ENCODE measurements at regions not wholly inside any gene's neighbourhood (a gene's known extent, or its start where the extent isn't known, plus 50 kb on each side); places are given as distances from the start of the nearest gene placed in this dataset.
A peak's percentile ranks its signal among the peaks of the same experiment; 100 is the strongest.

DNA sequence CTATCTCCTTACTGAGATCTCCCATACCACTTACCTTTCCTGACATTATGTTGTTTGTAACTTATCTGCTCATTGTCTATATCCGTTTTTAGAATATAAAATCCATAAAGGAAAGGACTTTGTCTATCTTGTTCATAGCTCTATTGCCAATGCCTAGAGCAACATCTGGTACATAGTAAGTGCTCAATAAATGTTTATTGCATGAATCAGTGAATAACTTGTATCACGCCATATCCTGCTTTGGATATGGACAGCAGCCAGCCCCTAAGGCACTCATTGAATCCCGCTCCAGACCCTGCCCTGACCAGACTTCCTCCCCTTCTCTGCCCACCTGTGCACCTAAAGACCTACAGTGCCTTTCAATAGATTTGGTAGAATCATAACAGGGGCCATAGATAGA is 298.1 kb upstream of the PLXNA2 start:
- Mint-ChIP-seq H3K27ac (peak overlapping the region in 1 of 7 donors; percentile 57), H3K9me3 (peaks cover 0 to 2% (median 0%) of the 10 kb centered on the region in 7 donors), H3K27me3 (ENCODE audit: low read depth in 3 of 3) (peaks cover 2 to 3% (median 3%) of the 10 kb centered on the region in 3 donors), H3K4me3 (no peak overlapping the region), H3K36me3 (no peaks in the 10 kb centered on the region), H3K4me1 (peaks cover 19% of the 10 kb centered on the region)
- Histone ChIP-seq H3K27ac (ENCODE audit: low read depth in 1 of 2, low read length in 2 of 2) (no peak overlapping the region), H3K27me3 (ENCODE audit: control insufficient read depth in 2 of 2, insufficient read depth in 2 of 2, low read length in 2 of 2) (no peaks in the 10 kb centered on the region), H3K9ac (ENCODE audit: insufficient read depth, low read length, poor library complexity, severe bottlenecking) (no peak overlapping the region), H3K4me1 (ENCODE audit: control insufficient read depth in 1 of 2, insufficient read depth in 2 of 2, low read length in 2 of 2) (peaks cover 0 to 14% of the 10 kb centered on the region in 2 donors), H4K20me1 (ENCODE audit: insufficient read depth, low read length) (no peaks in the 10 kb centered on the region), H3K4me2 (replicated peaks; ENCODE audit: extremely low read depth, low read length, poor library complexity, severe bottlenecking) (no peak overlapping the region), H3K36me3 (replicated peaks in 1 of 2; ENCODE audit: control insufficient read depth in 1 of 2, insufficient read depth in 2 of 2, low read length in 2 of 2) (no peaks in the 10 kb centered on the region), H2AFZ (ENCODE audit: insufficient read depth, low read depth, low read length, poor library complexity, severe bottlenecking) (no peak overlapping the region), H3K9me3 (replicated peaks in 1 of 2; ENCODE audit: control insufficient read depth in 1 of 2, insufficient read depth in 1 of 2, low read length in 2 of 2) (no peaks in the 10 kb centered on the region), H3K4me3 (replicated peaks in 1 of 3; ENCODE audit: low read depth in 2 of 3, low read length in 3 of 3) (no peak overlapping the region), H3K79me2 (ENCODE audit: insufficient read depth, low read length) (no peaks in the 10 kb centered on the region)
- no peak for DNase-seq
- 93% methylated on average over 2 of the region's 3 CpGs for WGBS (ENCODE audit: insufficient coverage)
- intact Hi-C loops (cut with micrococcal nuclease) = no loop called here
- TF ChIP-seq, protein P1, sequence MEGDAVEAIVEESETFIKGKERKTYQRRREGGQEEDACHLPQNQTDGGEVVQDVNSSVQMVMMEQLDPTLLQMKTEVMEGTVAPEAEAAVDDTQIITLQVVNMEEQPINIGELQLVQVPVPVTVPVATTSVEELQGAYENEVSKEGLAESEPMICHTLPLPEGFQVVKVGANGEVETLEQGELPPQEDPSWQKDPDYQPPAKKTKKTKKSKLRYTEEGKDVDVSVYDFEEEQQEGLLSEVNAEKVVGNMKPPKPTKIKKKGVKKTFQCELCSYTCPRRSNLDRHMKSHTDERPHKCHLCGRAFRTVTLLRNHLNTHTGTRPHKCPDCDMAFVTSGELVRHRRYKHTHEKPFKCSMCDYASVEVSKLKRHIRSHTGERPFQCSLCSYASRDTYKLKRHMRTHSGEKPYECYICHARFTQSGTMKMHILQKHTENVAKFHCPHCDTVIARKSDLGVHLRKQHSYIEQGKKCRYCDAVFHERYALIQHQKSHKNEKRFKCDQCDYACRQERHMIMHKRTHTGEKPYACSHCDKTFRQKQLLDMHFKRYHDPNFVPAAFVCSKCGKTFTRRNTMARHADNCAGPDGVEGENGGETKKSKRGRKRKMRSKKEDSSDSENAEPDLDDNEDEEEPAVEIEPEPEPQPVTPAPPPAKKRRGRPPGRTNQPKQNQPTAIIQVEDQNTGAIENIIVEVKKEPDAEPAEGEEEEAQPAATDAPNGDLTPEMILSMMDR (IDR thresholded peaks at IDR 0.05) = no peak

DNA sequence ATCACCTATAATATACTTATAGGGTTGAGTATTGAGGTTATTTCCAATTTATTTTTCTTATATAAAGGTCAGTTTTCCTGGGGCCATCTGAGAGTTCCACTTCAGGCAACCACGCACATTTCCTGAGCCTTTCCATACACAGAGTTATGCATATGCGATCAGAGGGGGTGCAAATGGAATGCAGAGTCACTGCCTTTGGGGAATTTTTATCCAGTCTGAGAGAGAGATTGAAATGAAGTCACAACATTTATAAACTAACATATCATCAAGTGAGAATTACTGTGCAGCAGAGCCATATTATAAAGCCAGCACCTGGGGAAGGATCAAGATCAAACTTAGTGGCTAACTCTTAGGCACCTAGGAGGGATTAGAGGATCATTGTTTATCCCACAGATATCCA is 299.9 kb upstream of the PLXNA2 start:
- Mint-ChIP-seq H3K4me1 (peaks cover 4% of the 10 kb centered on the region), H3K27me3 (ENCODE audit: low read depth in 3 of 3) (peaks cover 2 to 4% (median 3%) of the 10 kb centered on the region in 3 donors), H3K27ac (no peak overlapping the region), H3K36me3 (no peaks in the 10 kb centered on the region), H3K4me3 (no peak overlapping the region), H3K9me3 (peaks cover 0 to 2% (median 0%) of the 10 kb centered on the region in 7 donors)
- H3K79me2 ChIP-seq (ENCODE audit: insufficient read depth, low read length) = no peaks in the 10 kb centered on the region
- H3K4me3 ChIP-seq (replicated peaks in 1 of 3; ENCODE audit: low read depth in 2 of 3, low read length in 3 of 3) = no peak overlapping the region
- H2AFZ ChIP-seq (ENCODE audit: insufficient read depth, low read depth, low read length, poor library complexity, severe bottlenecking) = no peak overlapping the region
- H3K27ac ChIP-seq (ENCODE audit: low read depth in 1 of 2, low read length in 2 of 2) = no peak overlapping the region
- no peak for DNase-seq
- H3K4me1 ChIP-seq (ENCODE audit: control insufficient read depth in 1 of 2, insufficient read depth in 2 of 2, low read length in 2 of 2) = peaks cover 0 to under 1% of the 10 kb centered on the region in 2 donors
- H3K4me2 ChIP-seq (replicated peaks; ENCODE audit: extremely low read depth, low read length, poor library complexity, severe bottlenecking) = no peak overlapping the region
- H3K9ac ChIP-seq (ENCODE audit: insufficient read depth, low read length, poor library complexity, severe bottlenecking) = no peak overlapping the region
- no CpG with 5 or more reads among the region's 2 CpGs for WGBS (ENCODE audit: insufficient coverage)
- intact Hi-C loops (cut with micrococcal nuclease) = no loop called here
- no peaks in the 10 kb centered on the region for H3K27me3 ChIP-seq (ENCODE audit: control insufficient read depth in 2 of 2, insufficient read depth in 2 of 2, low read length in 2 of 2)
- TF ChIP-seq, protein P1 (IDR thresholded peaks at IDR 0.05) = no peak
- no peaks in the 10 kb centered on the region for H4K20me1 ChIP-seq (ENCODE audit: insufficient read depth, low read length)
- no peaks in the 10 kb centered on the region for H3K36me3 ChIP-seq (replicated peaks in 1 of 2; ENCODE audit: control insufficient read depth in 1 of 2, insufficient read depth in 2 of 2, low read length in 2 of 2)
- H3K9me3 ChIP-seq (replicated peaks in 1 of 2; ENCODE audit: control insufficient read depth in 1 of 2, insufficient read depth in 1 of 2, low read length in 2 of 2) = no peaks in the 10 kb centered on the region
